Keratinocyte (primary cell): ENCODE measurements at regions not wholly inside any gene's neighbourhood (a gene's known extent, or its start where the extent isn't known, plus 50 kb on each side); places are given as distances from the start of the nearest gene placed in this dataset.

Source experiments
- CTCF ChIP-seq, 3 experiments: IDR thresholded peaks in 1 of 3; conservative IDR thresholded peaks in 1 of 3; optimal IDR thresholded peaks in 1 of 3; 2 replicates in 2 of 3; 3 replicates in 1 of 3; pipeline versions ENCODE3 to v1.5.1; 2011; ENCODE audit warnings: low read length in 3 of 3, mild to moderate bottlenecking in 3 of 3, moderate library complexity in 2 of 3, control low read depth in 1 of 3, inconsistent platforms in 1 of 3; ENCODE audit not compliant: insufficient read depth in 2 of 3; ENCODE audit errors: extremely low read depth in 1 of 3
- EZH2 ChIP-seq: IDR thresholded peaks from one replicate; pipeline ENCODE4 v1.6.1; 2012; ENCODE audit warnings: inconsistent platforms, mild to moderate bottlenecking, low read length, moderate library complexity

GRCh38 chr11:28713850-28714249, 605.7 kb downstream of the METTL15 start:
- TF ChIP-seq CTCF (optimal IDR thresholded peaks at IDR 0.05 in 1 of 3, IDR thresholded peaks at IDR 0.05 in 1 of 3, conservative IDR thresholded peaks at IDR 0.05 in 1 of 3; ENCODE audit: extremely low read depth in 1 of 3, insufficient read depth in 2 of 3, low read length in 3 of 3) (no peak), EZH2 (no peak)
